GM18867 (cell line): ENCODE measurements at regions not wholly inside any gene's neighbourhood (a gene's known extent, or its start where the extent isn't known, plus 50 kb on each side); places are given as distances from the start of the nearest gene placed in this dataset.

ENCODE experiments used
- ATAC-seq: cut with Tn5 transposase; IDR thresholded peaks from one replicate; pipeline ENCODE4 v1.9.1; 2021; ENCODE audit warnings: mild to moderate bottlenecking, moderate library complexity; ENCODE audit not compliant: unreplicated experiment

- ATAC-seq: no peak
Measured at GRCh38 chr4:10336471-10336870, 120.8 kb downstream of the ZNF518B start.

- no peak for ATAC-seq
Measured at GRCh38 chr4:10335050-10335449, 122.2 kb downstream of the ZNF518B start.

- ATAC-seq: no peak
Measured at GRCh38 chr4:10334506-10335028, 122.7 kb downstream of the ZNF518B start.

- no peak for ATAC-seq
Measured at GRCh38 chr4:10333942-10334341, 123.3 kb downstream of the ZNF518B start.

GRCh38 chr4:10326075-10326474 is 131.2 kb downstream of the ZNF518B start:
- ATAC-seq: no peak

GRCh38 chr4:10321931-10322330 is 135.3 kb downstream of the ZNF518B start:
- no peak for ATAC-seq

GRCh38 chr4:10320130-10320529 is 137.1 kb downstream of the ZNF518B start:
- ATAC-seq: no peak

GRCh38 chr4:10317345-10317744 is 139.9 kb downstream of the ZNF518B start:
- no peak for ATAC-seq

GRCh38 chr4:10316851-10317250 is 140.4 kb downstream of the ZNF518B start:
- no peak for ATAC-seq

- ATAC-seq: no peak
Measured at GRCh38 chr4:10315638-10316037, 141.6 kb downstream of the ZNF518B start.

GRCh38 chr4:10312568-10312967 is 144.7 kb downstream of the ZNF518B start:
- ATAC-seq: no peak

GRCh38 chr4:10311939-10312338 is 145.3 kb downstream of the ZNF518B start:
- no peak for ATAC-seq

- no peak for ATAC-seq
Measured at GRCh38 chr4:10305816-10306215, 151.4 kb downstream of the ZNF518B start.

- no peak for ATAC-seq
Measured at GRCh38 chr4:10303291-10303690, 153.9 kb downstream of the ZNF518B start.

GRCh38 chr4:10302096-10302495 is 155.1 kb downstream of the ZNF518B start:
- ATAC-seq: no peak

- ATAC-seq: no peak
Measured at GRCh38 chr4:10299601-10300000, 157.6 kb downstream of the ZNF518B start.

- no peak for ATAC-seq
Measured at GRCh38 chr4:10298681-10299080, 158.5 kb downstream of the ZNF518B start.

- ATAC-seq: no peak
Measured at GRCh38 chr4:10296730-10297129, 160.5 kb downstream of the ZNF518B start.

GRCh38 chr4:10295301-10295700 is 161.9 kb downstream of the ZNF518B start:
- no peak for ATAC-seq

- no peak for ATAC-seq
Measured at GRCh38 chr4:10289538-10289906, 167.7 kb downstream of the ZNF518B start.

GRCh38 chr4:10288830-10289537 is 168.2 kb downstream of the ZNF518B start:
- no peak for ATAC-seq

GRCh38 chr4:10285028-10285427 is 168.4 kb upstream of the WDR1 start:
- ATAC-seq: no peak

GRCh38 chr4:10283761-10284160 is 167.2 kb upstream of the WDR1 start:
- no peak for ATAC-seq
